H9 (cell line): ENCODE measurements at regions not wholly inside any gene's neighbourhood (a gene's known extent, or its start where the extent isn't known, plus 50 kb on each side); places are given as distances from the start of the nearest gene placed in this dataset.

Source experiments
- DNase-seq: peaks from one replicate; pipeline ENCODE4 v3.0.0-alpha.2; 2017
- H2AFZ ChIP-seq: one replicate; pipeline ENCODE4 v1.6.1; 2013; ENCODE audit warnings: mild to moderate bottlenecking, low read length, control low read depth, moderate library complexity
- H2AK5ac ChIP-seq: 2 replicates; pipeline ENCODE4 v1.6.1; 2013; ENCODE audit warnings: low read length, control low read depth, mixed read lengths; ENCODE audit not compliant: insufficient read length
- H2BK120ac ChIP-seq: one replicate; pipeline ENCODE4 v1.6.1; 2013; ENCODE audit warnings: low read depth, mild to moderate bottlenecking, low read length, control low read depth, inconsistent platforms; ENCODE audit not compliant: poor library complexity, severe bottlenecking
- H2BK12ac ChIP-seq: 2 replicates; pipeline ENCODE4 v1.6.1; 2013; ENCODE audit warnings: low read length, control low read depth, mixed read lengths, low read depth; ENCODE audit not compliant: insufficient read length
- H2BK15ac ChIP-seq: 2 replicates; pipeline ENCODE4 v1.6.1; 2013; ENCODE audit warnings: low read depth, low read length, control low read depth
- H2BK20ac ChIP-seq: one replicate; pipeline ENCODE4 v1.6.1; 2013; ENCODE audit warnings: low read depth, mild to moderate bottlenecking, low read length, control low read depth, inconsistent platforms; ENCODE audit not compliant: poor library complexity, severe bottlenecking
- H2BK5ac ChIP-seq: 2 replicates; pipeline ENCODE4 v1.6.1; 2013; ENCODE audit warnings: low read length, control low read depth, mixed read lengths; ENCODE audit not compliant: insufficient read length
- H3K14ac ChIP-seq: 2 replicates; pipeline ENCODE4 v1.6.1; 2013; ENCODE audit warnings: low read length, control low read depth; ENCODE audit not compliant: insufficient read depth
- H3K18ac ChIP-seq: 2 replicates; pipeline ENCODE4 v1.6.1; 2013; ENCODE audit warnings: low read depth, mild to moderate bottlenecking, mixed read lengths, low read length, control low read depth; ENCODE audit not compliant: insufficient read length
- H3K23ac ChIP-seq: 2 replicates; pipeline ENCODE4 v1.6.1; 2013; ENCODE audit warnings: low read length, control low read depth, mixed read lengths, low read depth; ENCODE audit not compliant: insufficient read length
- H3K23me2 ChIP-seq: 2 replicates; pipeline ENCODE4 v1.6.1; 2013; ENCODE audit warnings: low read depth, mild to moderate bottlenecking, mixed read lengths, low read length, control low read depth; ENCODE audit not compliant: insufficient read length, poor library complexity, severe bottlenecking
- H3K27ac ChIP-seq: 2 replicates; pipeline ENCODE4 v1.5.1; 2013; ENCODE audit warnings: low read length, control low read depth, mixed read lengths, low read depth; ENCODE audit not compliant: insufficient read length
- H3K27me3 ChIP-seq: 2 replicates; pipeline ENCODE4 v1.6.1; 2013; ENCODE audit warnings: low read length, control low read depth, inconsistent platforms; ENCODE audit not compliant: insufficient read depth
- H3K4ac ChIP-seq: 2 replicates; pipeline ENCODE4 v1.6.1; 2013; ENCODE audit warnings: low read depth, mild to moderate bottlenecking, control low read depth, inconsistent platforms, low read length, moderate library complexity
- H3K4me1 ChIP-seq: 2 replicates; pipeline ENCODE4 v1.6.1; 2013; ENCODE audit warnings: low read length, control low read depth, inconsistent platforms; ENCODE audit not compliant: insufficient read depth
- H3K4me2 ChIP-seq: 2 replicates; pipeline ENCODE4 v1.6.1; 2013; ENCODE audit warnings: low read length, control low read depth, mixed read lengths; ENCODE audit not compliant: insufficient read length, insufficient read depth
- H3K56ac ChIP-seq: 2 replicates; pipeline ENCODE4 v1.6.1; 2013; ENCODE audit warnings: low read depth, mild to moderate bottlenecking, mixed read lengths, low read length, control low read depth; ENCODE audit not compliant: insufficient read length
- H3K79me1 ChIP-seq: 2 replicates; pipeline ENCODE4 v1.6.1; 2013; ENCODE audit warnings: low read depth, mild to moderate bottlenecking, moderate library complexity, low read length, control low read depth, inconsistent platforms; ENCODE audit not compliant: insufficient read depth, poor library complexity, severe bottlenecking
- H3K79me2 ChIP-seq: 2 replicates; pipeline ENCODE4 v1.6.1; 2013; ENCODE audit warnings: low read length, control low read depth, inconsistent platforms; ENCODE audit not compliant: insufficient read depth
- H3K9ac ChIP-seq: 2 replicates; pipeline ENCODE4 v1.6.1; 2013; ENCODE audit warnings: low read length, control low read depth, mixed read lengths; ENCODE audit not compliant: insufficient read length; ENCODE audit errors: extremely low read depth
- H3K9me3 ChIP-seq: one replicate; pipeline ENCODE4 v1.6.1; 2013; ENCODE audit warnings: low read depth, low read length, inconsistent platforms; ENCODE audit not compliant: control insufficient read depth
- H3T11ph ChIP-seq: one replicate; pipeline ENCODE4 v1.6.1; 2013; ENCODE audit warnings: mild to moderate bottlenecking, low read length, control low read depth, inconsistent platforms
- H4K20me1 ChIP-seq: one replicate; pipeline ENCODE4 v1.6.1; 2013; ENCODE audit not compliant: control insufficient read depth, insufficient read length, insufficient read depth
- H4K5ac ChIP-seq: 2 replicates; pipeline ENCODE4 v1.6.1; 2013; ENCODE audit warnings: low read depth, mild to moderate bottlenecking, mixed read lengths, low read length, control low read depth; ENCODE audit not compliant: insufficient read length
- H4K8ac ChIP-seq: replicated peaks from 2 replicates; pipeline ENCODE4 v1.6.1; 2013; ENCODE audit warnings: low read length, control low read depth, mixed read lengths, low read depth; ENCODE audit not compliant: insufficient read length
- H4K91ac ChIP-seq: 2 replicates; pipeline ENCODE4 v1.6.1; 2013; ENCODE audit warnings: low read depth, mild to moderate bottlenecking, moderate library complexity, mixed read lengths, low read length, control low read depth; ENCODE audit not compliant: insufficient read length
- H3K27ac Mint-ChIP-seq, 3 experiments: 2 replicates in 2 of 3; 3 replicates in 1 of 3; pipeline ENCODE4 v1.8.0; 2020 to 2021; ENCODE audit warnings: mixed read lengths in 3 of 3, mild to moderate bottlenecking in 1 of 3, moderate library complexity in 1 of 3
- H3K27me3 Mint-ChIP-seq: 2 replicates; pipeline ENCODE4 v1.8.0; 2021; ENCODE audit warnings: low read depth, mild to moderate bottlenecking, moderate library complexity, mixed read lengths
- H3K36me3 Mint-ChIP-seq, 3 experiments: 2 replicates in 2 of 3; 3 replicates in 1 of 3; pipeline ENCODE4 v1.8.0; 2020 to 2021; ENCODE audit warnings: low read depth in 3 of 3, mixed read lengths in 3 of 3; ENCODE audit not compliant: insufficient read depth in 1 of 3
- H3K4me1 Mint-ChIP-seq, 2 experiments: 2 replicates each; pipeline ENCODE4 v1.8.0; 2020; ENCODE audit warnings: mixed read lengths in 2 of 2
- H3K4me3 Mint-ChIP-seq, 2 experiments: 2 replicates in 1 of 2; 3 replicates in 1 of 2; pipeline ENCODE4 v1.8.0; 2020 to 2021; ENCODE audit warnings: mild to moderate bottlenecking in 2 of 2, mixed read lengths in 2 of 2, moderate library complexity in 1 of 2
- H3K9me3 Mint-ChIP-seq, 2 experiments: 2 replicates in 1 of 2; 3 replicates in 1 of 2; pipeline ENCODE4 v1.8.0; 2020; ENCODE audit warnings: mild to moderate bottlenecking in 2 of 2, mixed read lengths in 2 of 2, moderate library complexity in 1 of 2
- CTCF ChIP-seq: fragments of 200-600 bp; sonication (generic); conservative IDR thresholded peaks from 3 replicates; pipeline ENCODE4 v1.8.0; 2021; ENCODE audit warnings: antibody characterized with exemption, mild to moderate bottlenecking
- WGBS: extraction: QIAGEN DNeasy Blood & Tissue Kit; methylation state at CpG from one replicate; pipeline ENCODE4 v1.1.7; 2013; ENCODE audit warnings: missing lambda C conversion rate, low lambda C conversion rate, mixed read lengths; ENCODE audit not compliant: insufficient read length; ENCODE audit errors: extremely low coverage; 5-methylcytosine and 5-hydroxymethylcytosine counted together

DNA sequence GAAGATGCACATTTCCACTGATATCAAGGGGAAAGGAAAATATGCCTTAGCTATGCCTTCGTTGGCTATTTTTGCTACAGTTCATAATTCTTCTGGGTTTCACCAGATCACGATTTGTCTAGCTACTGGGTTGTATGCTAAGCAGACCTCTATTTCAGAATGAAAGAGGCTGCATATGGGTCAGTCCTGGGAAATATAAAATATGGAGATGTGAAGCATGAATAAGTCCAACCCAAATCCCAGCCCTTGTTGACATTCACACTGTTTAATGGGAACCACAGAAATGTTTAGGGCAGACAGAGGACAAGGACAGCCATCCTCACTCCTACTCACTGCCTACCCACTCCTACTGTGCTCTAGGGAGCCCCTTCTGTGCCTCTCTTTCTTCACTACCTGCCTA is 343.2 kb upstream of the CAMK1G start:
- WGBS, result no CpG with 5 or more reads among the region's 2 CpGs
- Histone ChIP-seq H3K4ac (no peak overlapping the region), H3K4me1 (no peaks in the 10 kb centered on the region), H2AFZ (no peak overlapping the region), H4K5ac (no peak overlapping the region), H2BK15ac (no peak overlapping the region), H2AK5ac (no peak overlapping the region), H3K79me2 (no peaks in the 10 kb centered on the region), H3K79me1 (no peaks in the 10 kb centered on the region), H3K23me2 (no peaks in the 10 kb centered on the region), H2BK5ac (no peak overlapping the region), H3K4me2 (no peak overlapping the region), H3K9ac (no peak overlapping the region), H3K27me3 (no peaks in the 10 kb centered on the region), H3K14ac (no peak overlapping the region), H3T11ph (no peak overlapping the region), H2BK20ac (no peak overlapping the region), H3K18ac (no peak overlapping the region), H2BK120ac (no peak overlapping the region), H3K9me3 (no peaks in the 10 kb centered on the region), H4K20me1 (no peaks in the 10 kb centered on the region), H4K91ac (no peak overlapping the region), H3K27ac (no peak overlapping the region), H3K23ac (no peak overlapping the region), H2BK12ac (no peak overlapping the region), H4K8ac (no peak overlapping the region), H3K56ac (no peak overlapping the region)
- Mint-ChIP-seq H3K9me3 (no peaks in the 10 kb centered on the region; a peak in 1 of 5 replicates), H3K4me3 (no peak overlapping the region), H3K27ac (no peak overlapping the region), H3K4me1 (peaks cover 0 to 2% of the 10 kb centered on the region in 2 experiments; a peak in 3 of 4 replicates), H3K27me3 (peaks cover 4% of the 10 kb centered on the region; the same call in 1 of the 2 replicates), H3K36me3 (no peaks in the 10 kb centered on the region)
- no peak for DNase-seq
- TF ChIP-seq CTCF, result no peak
